ENCODE measurements at regions not wholly inside any gene's neighbourhood (a gene's known extent, or its start where the extent isn't known, plus 50 kb on each side); places are given as distances from the start of the nearest gene placed in this dataset.
"Not testable (repeated sequence)": the region's sequence is repeated elsewhere in the genome, so short reads cannot be mapped to it uniquely, and the experiment has no call there.

GRCh38 chr2:187056416-187057334, 207.7 kb upstream of the ZSWIM2 start:
- no peak for DNase-seq

GRCh38 chr2:187055463-187055862, 206.5 kb upstream of the ZSWIM2 start:
- DNase-seq = no peak

GRCh38 chr2:187054501-187055319, 205.7 kb upstream of the ZSWIM2 start:
- no peak for DNase-seq

GRCh38 chr2:187051350-187051749, 202.4 kb upstream of the ZSWIM2 start:
- DNase-seq = no peak

GRCh38 chr2:187050409-187050998, 201.5 kb upstream of the ZSWIM2 start:
- no peak for DNase-seq

GRCh38 chr2:187037310-187037709, 188.3 kb upstream of the ZSWIM2 start:
- no peak for DNase-seq

GRCh38 chr2:187034434-187034833, 185.5 kb upstream of the ZSWIM2 start:
- DNase-seq = peak; percentile 35

GRCh38 chr2:187024739-187025138, 175.8 kb upstream of the ZSWIM2 start:
- no peak for DNase-seq

GRCh38 chr2:187023996-187024395, 175.0 kb upstream of the ZSWIM2 start:
- not testable (repeated sequence) for DNase-seq

- DNase-seq = no peak
Observed at GRCh38 chr2:187017438-187017837, 168.5 kb upstream of the ZSWIM2 start.

GRCh38 chr2:187013058-187013457, 164.1 kb upstream of the ZSWIM2 start:
- no peak for DNase-seq

- no peak for DNase-seq
Observed at GRCh38 chr2:187011206-187011832, 162.3 kb upstream of the ZSWIM2 start.

- no peak for DNase-seq
Observed at GRCh38 chr2:187009483-187010239, 160.7 kb upstream of the ZSWIM2 start.

GRCh38 chr2:187008111-187008510, 159.1 kb upstream of the ZSWIM2 start:
- no peak for DNase-seq

GRCh38 chr2:187003611-187004010, 154.6 kb upstream of the ZSWIM2 start:
- no peak for DNase-seq

- DNase-seq = no peak
Observed at GRCh38 chr2:187003038-187003554, 154.1 kb upstream of the ZSWIM2 start.

- DNase-seq = no peak
Observed at GRCh38 chr2:187002242-187002641, 153.3 kb upstream of the ZSWIM2 start.

GRCh38 chr2:187001248-187001647, 152.3 kb upstream of the ZSWIM2 start:
- no peak for DNase-seq

GRCh38 chr2:186995092-186995491, 146.1 kb upstream of the ZSWIM2 start:
- DNase-seq = no peak

- DNase-seq = peak; percentile 13
Observed at GRCh38 chr2:186992597-186992996, 143.6 kb upstream of the ZSWIM2 start.

- DNase-seq = no peak
Observed at GRCh38 chr2:186991766-186992417, 142.9 kb upstream of the ZSWIM2 start.
